ENCODE measurements at regions not wholly inside any gene's neighbourhood (a gene's known extent, or its start where the extent isn't known, plus 50 kb on each side); places are given as distances from the start of the nearest gene placed in this dataset.

GRCh38 chr3:67289626-67290025, 291.5 kb downstream of the KBTBD8 start:
- Histone ChIP-seq H3K4me3 (ENCODE audit: low read length) (no peak overlapping the region), H2AFZ (ENCODE audit: low read length) (no peak overlapping the region), H3F3A (ENCODE audit: low read length, unreplicated experiment) (no peaks in the 10 kb centered on the region), H3K4me1 (ENCODE audit: insufficient read depth, low read length) (0 out of 2 replicates have a peak, but pooled peaks cover 4% of the 10 kb centered on the region), H3K9me2 (replicated peaks; ENCODE audit: low read length) (no peaks in the 10 kb centered on the region), H3K4me2 (ENCODE audit: low read length) (no peak overlapping the region), H3K79me2 (ENCODE audit: low read length) (no peaks in the 10 kb centered on the region), H3K27me3 (ENCODE audit: low read length) (no peaks in the 10 kb centered on the region), H3K36me3 (ENCODE audit: low read depth, low read length) (no peaks in the 10 kb centered on the region), H3K9ac (ENCODE audit: low read length) (no peak overlapping the region), H4K20me1 (ENCODE audit: low read length) (no peaks in the 10 kb centered on the region), H3K9me3 (ENCODE audit: low read length) (no peaks in the 10 kb centered on the region), H3K27ac (ENCODE audit: low read length) (no peak overlapping the region)
- ATAC-seq, result no peak
- ChIA-PET POLR2A (ENCODE audit: unreplicated experiment) (no interaction called here), CTCF (no interaction called here)
- no peak for TF ChIP-seq EZH2 (IDR thresholded peaks at IDR 0.05; ENCODE audit: low read length, unreplicated experiment)
- no peak for TF ChIP-seq CTCF (conservative IDR thresholded peaks at IDR 0.05; ENCODE audit: low read depth, low read length)
- TF ChIP-seq EZH2phosphoT487 (IDR thresholded peaks at IDR 0.05; ENCODE audit: borderline replicate concordance, low read length), result no peak
- BruUV-seq (replicated peaks), result no TSS peak
- intact Hi-C loops (cut with micrococcal nuclease), result no loop called here
- DNase-seq, result no peak

- Histone ChIP-seq H3K79me2 (ENCODE audit: low read length) (no peaks in the 10 kb centered on the region), H3K36me3 (ENCODE audit: low read depth, low read length) (no peaks in the 10 kb centered on the region), H3F3A (ENCODE audit: low read length, unreplicated experiment) (no peaks in the 10 kb centered on the region), H3K27me3 (ENCODE audit: low read length) (no peaks in the 10 kb centered on the region), H3K4me2 (ENCODE audit: low read length) (no peak overlapping the region), H3K4me1 (ENCODE audit: insufficient read depth, low read length) (0 out of 2 replicates have a peak, but pooled peaks cover 4% of the 10 kb centered on the region), H3K9me2 (replicated peaks; ENCODE audit: low read length) (no peaks in the 10 kb centered on the region), H3K9me3 (ENCODE audit: low read length) (no peaks in the 10 kb centered on the region), H4K20me1 (ENCODE audit: low read length) (no peaks in the 10 kb centered on the region), H3K4me3 (ENCODE audit: low read length) (no peak overlapping the region), H3K27ac (ENCODE audit: low read length) (no peak overlapping the region), H3K9ac (ENCODE audit: low read length) (no peak overlapping the region), H2AFZ (ENCODE audit: low read length) (no peak overlapping the region)
- intact Hi-C loops (cut with micrococcal nuclease), result no loop called here
- ChIA-PET CTCF (no interaction called here), POLR2A (ENCODE audit: unreplicated experiment) (no interaction called here)
- ATAC-seq (no peak), DNase-seq (no peak)
- no TSS peak for BruUV-seq (replicated peaks)
- no peak for TF ChIP-seq EZH2 (IDR thresholded peaks at IDR 0.05; ENCODE audit: low read length, unreplicated experiment)
- no peak for TF ChIP-seq CTCF (conservative IDR thresholded peaks at IDR 0.05; ENCODE audit: low read depth, low read length)
- TF ChIP-seq EZH2phosphoT487 (IDR thresholded peaks at IDR 0.05; ENCODE audit: borderline replicate concordance, low read length), result no peak
Measured at GRCh38 chr3:67290438-67290837, 292.3 kb downstream of the KBTBD8 start.

- Histone ChIP-seq H2AFZ (ENCODE audit: low read length) (no peak overlapping the region), H3K36me3 (ENCODE audit: low read depth, low read length) (no peaks in the 10 kb centered on the region), H3K9me3 (ENCODE audit: low read length) (no peaks in the 10 kb centered on the region), H3K79me2 (ENCODE audit: low read length) (no peaks in the 10 kb centered on the region), H3F3A (ENCODE audit: low read length, unreplicated experiment) (no peaks in the 10 kb centered on the region), H4K20me1 (ENCODE audit: low read length) (no peaks in the 10 kb centered on the region), H3K4me2 (ENCODE audit: low read length) (no peak overlapping the region), H3K9ac (ENCODE audit: low read length) (no peak overlapping the region), H3K9me2 (replicated peaks; ENCODE audit: low read length) (no peaks in the 10 kb centered on the region), H3K27ac (ENCODE audit: low read length) (no peak overlapping the region), H3K27me3 (ENCODE audit: low read length) (no peaks in the 10 kb centered on the region), H3K4me3 (ENCODE audit: low read length) (no peak overlapping the region), H3K4me1 (ENCODE audit: insufficient read depth, low read length) (0 out of 2 replicates have a peak, but pooled peaks cover 4% of the 10 kb centered on the region)
- BruUV-seq (replicated peaks), result no TSS peak
- ATAC-seq (no peak), DNase-seq (no peak)
- intact Hi-C loops (cut with micrococcal nuclease), result no loop called here
- POLR2A ChIA-PET (ENCODE audit: unreplicated experiment), result no interaction called here
- CTCF ChIA-PET, result no interaction called here
- no peak for TF ChIP-seq EZH2 (IDR thresholded peaks at IDR 0.05; ENCODE audit: low read length, unreplicated experiment)
Measured at GRCh38 chr3:67291287-67292252, 293.5 kb downstream of the KBTBD8 start.

Measured in PC-3 (cell line).